Thyroid gland (tissue), 4 donors: ENCODE measurements at regions not wholly inside any gene's neighbourhood (a gene's known extent, or its start where the extent isn't known, plus 50 kb on each side); places are given as distances from the start of the nearest gene placed in this dataset.

ENCODE experiments used
- DNase-seq, 2 donors: peaks; one replicate each; pipeline ENCODE4 v3.0.0-alpha.2; 2019
- H3K27ac ChIP-seq, 3 donors: fragments of 200-600 bp; sonication (generic); 1 replicate in 2 of 3; 2 replicates in 1 of 3; pipeline ENCODE4 v1.5.1; 2016 to 2019; ENCODE audit warnings: mild to moderate bottlenecking in 1 of 3, moderate library complexity in 1 of 3
- H3K27me3 ChIP-seq: fragments of 200-600 bp; sonication (generic); one replicate; pipeline ENCODE4 v1.5.1; 2019
- H3K36me3 ChIP-seq, 2 donors: fragments of 200-600 bp; sonication (generic); one replicate each; pipeline ENCODE4 v1.5.1; 2016 to 2019
- H3K4me1 ChIP-seq, 2 donors: fragments of 200-600 bp; sonication (generic); one replicate each; pipeline ENCODE4 v1.5.1; 2017 to 2019
- H3K4me3 ChIP-seq, 3 donors: fragments of 200-600 bp; sonication (generic); replicated peaks in 1 of 3; 1 replicate in 2 of 3; 2 replicates in 1 of 3; pipeline ENCODE4 v1.5.1; 2016; ENCODE audit warnings: mild to moderate bottlenecking in 1 of 3
- H3K9me3 ChIP-seq: fragments of 200-600 bp; sonication (generic); one replicate; pipeline ENCODE4 v1.5.1; 2017
- POLR2A ChIP-seq, 2 donors: fragments of 450-650 bp; IDR thresholded peaks; one replicate each; pipeline ENCODE4 v1.6.1; 2017; ENCODE audit warnings: antibody characterized with exemption in 2 of 2, mild to moderate bottlenecking in 2 of 2, moderate library complexity in 1 of 2
- WGBS, 2 donors: methylation state at CpG; one replicate each; pipeline ENCODE4 v1.1.5; 2017; 5-methylcytosine and 5-hydroxymethylcytosine counted together
- intact Hi-C: fragments of 100-400 bp; cut with DNase I; formaldehyde crosslinking; loops from one replicate; pipeline ENCODE4 v1.15.1; 2023
- TF ChIP-seq, protein P1 (sequence below), 6 experiments: fragments of 200-600 bp in 3 of 6; fragments of 450-650 bp in 3 of 6; sonication (generic) in 3 of 6; IDR thresholded peaks; one replicate each; pipeline ENCODE4 v1.5.1; 2016 to 2019; ENCODE audit warnings: antibody characterized with exemption in 6 of 6, mild to moderate bottlenecking in 2 of 6, inconsistent platforms in 1 of 6, moderate library complexity in 1 of 6

DNA sequence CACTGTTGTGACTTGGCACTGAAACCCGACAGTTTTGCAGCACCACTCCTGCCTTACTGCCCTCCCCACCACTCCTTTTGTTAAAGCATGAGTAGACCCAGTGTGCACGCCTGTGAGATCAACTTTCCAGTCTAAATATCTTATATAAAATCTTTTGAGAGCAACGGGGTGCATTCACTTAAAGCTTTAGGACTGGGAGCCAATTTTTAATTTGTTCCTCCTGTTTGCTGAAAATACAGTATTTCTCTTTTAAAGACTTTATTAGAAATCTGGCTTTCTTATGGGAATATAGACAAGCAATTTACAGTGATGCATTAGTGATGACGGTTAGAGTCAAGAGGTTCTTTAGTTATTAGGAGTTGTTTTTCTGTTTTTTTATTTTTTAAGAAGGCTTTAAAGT lies 397.5 kb downstream of the TMEM167A start:
- TF ChIP-seq POLR2A (IDR thresholded peaks at IDR 0.05), result no peak
- TF ChIP-seq, protein P1, sequence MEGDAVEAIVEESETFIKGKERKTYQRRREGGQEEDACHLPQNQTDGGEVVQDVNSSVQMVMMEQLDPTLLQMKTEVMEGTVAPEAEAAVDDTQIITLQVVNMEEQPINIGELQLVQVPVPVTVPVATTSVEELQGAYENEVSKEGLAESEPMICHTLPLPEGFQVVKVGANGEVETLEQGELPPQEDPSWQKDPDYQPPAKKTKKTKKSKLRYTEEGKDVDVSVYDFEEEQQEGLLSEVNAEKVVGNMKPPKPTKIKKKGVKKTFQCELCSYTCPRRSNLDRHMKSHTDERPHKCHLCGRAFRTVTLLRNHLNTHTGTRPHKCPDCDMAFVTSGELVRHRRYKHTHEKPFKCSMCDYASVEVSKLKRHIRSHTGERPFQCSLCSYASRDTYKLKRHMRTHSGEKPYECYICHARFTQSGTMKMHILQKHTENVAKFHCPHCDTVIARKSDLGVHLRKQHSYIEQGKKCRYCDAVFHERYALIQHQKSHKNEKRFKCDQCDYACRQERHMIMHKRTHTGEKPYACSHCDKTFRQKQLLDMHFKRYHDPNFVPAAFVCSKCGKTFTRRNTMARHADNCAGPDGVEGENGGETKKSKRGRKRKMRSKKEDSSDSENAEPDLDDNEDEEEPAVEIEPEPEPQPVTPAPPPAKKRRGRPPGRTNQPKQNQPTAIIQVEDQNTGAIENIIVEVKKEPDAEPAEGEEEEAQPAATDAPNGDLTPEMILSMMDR (IDR thresholded peaks at IDR 0.05), result no peak
- no peaks in the 10 kb centered on the region for H3K36me3 ChIP-seq
- intact Hi-C loops, result no loop called here
- H3K27ac ChIP-seq, result no peak overlapping the region
- H3K4me3 ChIP-seq, result no peak overlapping the region
- 68 to 81% methylated on average over 4 of the region's 4 CpGs for WGBS, 2 donors
- no peak for DNase-seq
- no peaks in the 10 kb centered on the region for H3K27me3 ChIP-seq
- no peaks in the 10 kb centered on the region for H3K4me1 ChIP-seq
- H3K9me3 ChIP-seq, result no peaks in the 10 kb centered on the region

DNA sequence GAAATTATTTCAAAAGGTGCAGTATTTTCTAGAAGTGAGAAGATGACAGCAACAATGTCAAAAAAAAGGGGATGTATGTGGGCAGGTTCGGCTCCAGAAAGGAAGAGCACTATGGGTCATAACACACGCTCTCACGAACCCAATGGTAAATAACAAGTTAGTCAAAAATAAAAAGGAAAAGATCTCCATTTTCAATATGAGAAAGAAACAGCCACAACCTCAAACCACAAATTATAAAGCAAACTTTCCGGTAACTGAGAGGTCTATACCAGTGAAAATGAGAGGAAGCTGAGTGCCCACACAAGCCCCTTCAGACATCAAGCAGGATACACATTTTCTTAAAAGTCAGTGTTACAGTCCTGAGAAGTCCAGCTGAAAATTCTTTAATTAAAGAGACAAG lies 398.5 kb upstream of the RPS23 start:
- Histone ChIP-seq H3K27me3 (no peaks in the 10 kb centered on the region), H3K36me3 (no peaks in the 10 kb centered on the region), H3K4me3 (no peak overlapping the region), H3K9me3 (no peaks in the 10 kb centered on the region), H3K27ac (no peak overlapping the region), H3K4me1 (no peaks in the 10 kb centered on the region)
- no peak for TF ChIP-seq POLR2A (IDR thresholded peaks at IDR 0.05)
- TF ChIP-seq, protein P1 (IDR thresholded peaks at IDR 0.05), result no peak
- 81 to 85% methylated on average over 4 of the region's 4 CpGs for WGBS, 2 donors
- intact Hi-C loops, result no loop called here
- no peak for DNase-seq

DNA sequence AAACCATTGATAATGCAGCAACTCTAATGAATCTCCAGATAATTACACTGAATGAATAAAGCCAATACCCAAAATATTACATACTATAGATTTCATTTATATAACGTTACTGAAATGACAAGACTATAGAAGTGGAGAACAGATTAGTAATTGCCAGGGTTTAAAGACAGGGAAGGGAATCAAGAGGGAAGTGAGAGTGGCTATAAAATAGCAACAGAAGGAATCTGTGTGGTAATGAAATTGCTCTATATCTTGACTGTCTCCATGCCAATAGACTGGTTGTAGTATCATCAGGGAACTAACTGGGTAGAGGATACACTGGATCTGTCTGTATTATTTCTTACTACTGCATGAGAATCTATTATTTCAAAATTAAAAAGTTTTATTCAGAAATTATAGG lies 396.5 kb upstream of the RPS23 start:
- no peaks in the 10 kb centered on the region for H3K9me3 ChIP-seq
- intact Hi-C loops, result no loop called here
- no peak overlapping the region for H3K27ac ChIP-seq
- WGBS, 2 donors, result 87 to 89% methylated on average over 1 of the region's 1 CpG
- no peaks in the 10 kb centered on the region for H3K36me3 ChIP-seq
- H3K27me3 ChIP-seq, result no peaks in the 10 kb centered on the region
- no peak for DNase-seq
- TF ChIP-seq POLR2A (IDR thresholded peaks at IDR 0.05), result no peak
- TF ChIP-seq, protein P1 (IDR thresholded peaks at IDR 0.05), result no peak
- no peak overlapping the region for H3K4me3 ChIP-seq
- no peaks in the 10 kb centered on the region for H3K4me1 ChIP-seq

DNA sequence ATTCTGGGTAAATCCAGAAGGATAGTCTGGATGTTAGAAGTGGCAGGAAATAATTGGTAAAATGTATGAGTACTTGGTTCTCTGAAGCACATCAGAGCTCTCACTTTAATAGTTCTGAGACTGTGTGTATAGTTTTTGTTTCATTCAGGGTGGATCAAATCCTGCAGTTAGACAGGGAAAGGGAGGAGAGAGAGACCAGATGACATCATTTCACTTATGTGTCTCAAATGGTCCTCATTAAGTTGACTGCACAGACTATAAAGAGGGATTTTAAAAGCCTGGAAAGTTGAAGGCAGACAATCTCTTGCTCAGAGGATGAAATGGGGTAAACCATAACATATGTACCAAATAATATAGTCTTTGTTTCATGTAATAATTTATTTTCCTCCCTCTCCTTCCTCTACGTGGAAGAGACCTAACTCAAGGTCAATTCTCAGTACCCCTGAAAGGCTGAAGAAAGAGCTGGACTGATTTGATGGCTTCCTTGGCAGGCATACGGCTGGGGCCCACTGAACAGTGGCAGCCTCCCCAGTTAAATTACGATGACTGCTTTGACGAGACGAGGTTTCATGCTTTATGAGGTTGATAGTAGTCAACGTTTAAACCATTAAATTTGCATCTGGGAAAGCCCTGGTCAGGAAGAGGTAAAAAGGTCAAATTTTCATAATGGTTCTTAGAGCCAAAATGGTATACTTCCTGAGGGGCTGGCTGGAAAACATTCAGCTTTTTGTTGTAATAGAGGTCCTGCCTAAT lies 395.1 kb upstream of the RPS23 start:
- 67 to 80% methylated on average over 6 of the region's 6 CpGs for WGBS, 2 donors
- TF ChIP-seq, protein P1 (IDR thresholded peaks at IDR 0.05), result no peak
- no peak for DNase-seq
- no peaks in the 10 kb centered on the region for H3K36me3 ChIP-seq
- no peak overlapping the region for H3K4me3 ChIP-seq
- H3K27me3 ChIP-seq, result no peaks in the 10 kb centered on the region
- no peaks in the 10 kb centered on the region for H3K4me1 ChIP-seq
- intact Hi-C loops, result no loop called here
- no peak overlapping the region for H3K27ac ChIP-seq
- H3K9me3 ChIP-seq, result no peaks in the 10 kb centered on the region

DNA sequence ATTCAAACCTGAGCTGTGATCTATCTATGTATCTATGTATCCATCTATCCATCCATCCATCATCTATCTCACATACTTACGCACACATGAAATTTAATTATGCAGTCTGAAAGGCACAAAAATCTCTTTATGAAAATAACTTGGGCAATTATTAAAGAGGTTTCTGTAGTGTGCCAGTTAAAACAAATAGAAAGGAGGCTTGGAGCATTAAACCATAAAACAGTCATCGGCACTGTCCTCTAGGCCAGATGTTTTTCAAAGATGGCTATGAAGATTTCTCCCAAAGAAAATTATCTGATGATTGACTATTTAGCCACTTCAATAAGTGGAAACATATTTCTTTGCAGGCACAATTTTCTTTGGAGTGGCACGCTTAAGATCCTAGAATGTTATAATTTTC lies 392.5 kb upstream of the RPS23 start:
- intact Hi-C loops, result no loop called here
- H3K4me3 ChIP-seq, result no peak overlapping the region
- TF ChIP-seq POLR2A (IDR thresholded peaks at IDR 0.05), result no peak
- TF ChIP-seq, protein P1 (IDR thresholded peaks at IDR 0.05), result no peak
- no peaks in the 10 kb centered on the region for H3K4me1 ChIP-seq
- DNase-seq, result no peak
- no peaks in the 10 kb centered on the region for H3K27me3 ChIP-seq
- H3K36me3 ChIP-seq, result no peaks in the 10 kb centered on the region
- 74 to 92% methylated on average over 3 of the region's 3 CpGs for WGBS, 2 donors
- no peaks in the 10 kb centered on the region for H3K9me3 ChIP-seq
- H3K27ac ChIP-seq, result no peak overlapping the region
